ENCODE measurements at regions not wholly inside any gene's neighbourhood (a gene's known extent, or its start where the extent isn't known, plus 50 kb on each side); places are given as distances from the start of the nearest gene placed in this dataset.
"Not testable (repeated sequence)": the region's sequence is repeated elsewhere in the genome, so short reads cannot be mapped to it uniquely, and the experiment has no call there.

GRCh38 chr1:157368941-157369340, 183.4 kb downstream of the FCRL5 start:
- not testable (repeated sequence) for DNase-seq (ENCODE audit: low spot score)

- no peak for DNase-seq (ENCODE audit: low spot score)
These were observed 184.0 kb downstream of the FCRL5 start for GRCh38 chr1:157368363-157368762.

GRCh38 chr1:157367870-157368269, 184.4 kb downstream of the FCRL5 start:
- no peak for DNase-seq (ENCODE audit: low spot score)

- no peak for DNase-seq (ENCODE audit: low spot score)
These were observed 185.1 kb downstream of the FCRL5 start for GRCh38 chr1:157367091-157367739.

GRCh38 chr1:157364612-157365011, 187.7 kb downstream of the FCRL5 start:
- DNase-seq (ENCODE audit: low spot score): no peak

- peak; percentile 77 for DNase-seq (ENCODE audit: low spot score)
These were observed 188.6 kb downstream of the FCRL5 start for GRCh38 chr1:157363660-157364140.

GRCh38 chr1:157360023-157360390, 192.3 kb downstream of the FCRL5 start:
- DNase-seq (ENCODE audit: low spot score): no peak

- DNase-seq (ENCODE audit: low spot score): no peak
These were observed 192.8 kb downstream of the FCRL5 start for GRCh38 chr1:157359314-157360022.

- DNase-seq (ENCODE audit: low spot score): no peak
These were observed 195.2 kb downstream of the FCRL5 start for GRCh38 chr1:157357111-157357510.

GRCh38 chr1:157356601-157357000, 195.7 kb downstream of the FCRL5 start:
- no peak for DNase-seq (ENCODE audit: low spot score)

GRCh38 chr1:157353546-157353945, 198.8 kb downstream of the FCRL5 start:
- DNase-seq (ENCODE audit: low spot score): no peak

GRCh38 chr1:157352817-157353408, 199.4 kb downstream of the FCRL5 start:
- no peak for DNase-seq (ENCODE audit: low spot score)

GRCh38 chr1:157352216-157352615, 200.1 kb downstream of the FCRL5 start:
- no peak for DNase-seq (ENCODE audit: low spot score)

- DNase-seq (ENCODE audit: low spot score): not testable (repeated sequence)
These were observed 200.5 kb downstream of the FCRL5 start for GRCh38 chr1:157351800-157352199.

- no peak for DNase-seq (ENCODE audit: low spot score)
These were observed 203.5 kb downstream of the FCRL5 start for GRCh38 chr1:157348538-157349480.

GRCh38 chr1:157347506-157347905, 204.8 kb downstream of the FCRL5 start:
- no peak for DNase-seq (ENCODE audit: low spot score)

GRCh38 chr1:157337785-157338184, 199.6 kb upstream of the ETV3 start:
- DNase-seq (ENCODE audit: low spot score): not testable (repeated sequence)

- DNase-seq (ENCODE audit: low spot score): no peak
These were observed 196.9 kb upstream of the ETV3 start for GRCh38 chr1:157335056-157335455.

GRCh38 chr1:157334041-157334440, 195.8 kb upstream of the ETV3 start:
- DNase-seq (ENCODE audit: low spot score): no peak

- DNase-seq (ENCODE audit: low spot score): not testable (repeated sequence)
These were observed 192.0 kb upstream of the ETV3 start for GRCh38 chr1:157330177-157330576.

- not testable (repeated sequence) for DNase-seq (ENCODE audit: low spot score)
These were observed 189.9 kb upstream of the ETV3 start for GRCh38 chr1:157328120-157328519.

All from AG20443 (cell line).